HT-29 (cell line): ENCODE measurements at regions not wholly inside any gene's neighbourhood (a gene's known extent, or its start where the extent isn't known, plus 50 kb on each side); places are given as distances from the start of the nearest gene placed in this dataset.
"Not testable (repeated sequence)": the region's sequence is repeated elsewhere in the genome, so short reads cannot be mapped to it uniquely, and the experiment has no call there.

ENCODE experiments used
- DNase-seq: peaks from one replicate; pipeline ENCODE4 v3.0.0-alpha.2; 2015; ENCODE audit warnings: low spot score

DNA sequence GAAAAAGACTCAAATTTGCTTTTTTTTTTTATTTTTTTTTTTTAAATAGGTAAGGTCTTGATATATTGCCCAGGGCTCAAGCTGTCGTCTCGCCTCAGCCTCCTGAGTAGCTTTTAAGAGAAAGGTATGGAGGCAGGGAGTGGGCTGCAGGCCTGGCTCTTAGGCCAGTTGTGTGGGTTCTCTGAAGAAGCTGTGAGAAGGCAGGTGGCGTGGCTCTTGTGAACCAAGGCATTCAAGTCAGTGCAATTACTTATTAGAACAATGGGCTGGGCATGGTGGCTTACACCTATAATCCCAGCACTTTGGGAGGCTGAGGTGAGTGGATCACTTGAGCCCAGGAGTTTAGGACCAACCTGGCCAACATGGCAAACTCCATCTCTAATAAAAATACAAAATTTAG is 244.0 kb upstream of the SFRP2 start:
- DNase-seq, result no peak

- no peak for DNase-seq
Observed at GRCh38 chr4:154030746-154031145, 241.9 kb upstream of the SFRP2 start.

GRCh38 chr4:154030152-154030551 is 241.3 kb upstream of the SFRP2 start:
- no peak for DNase-seq

- DNase-seq, result no peak
Observed at GRCh38 chr4:154029171-154029570, 240.3 kb upstream of the SFRP2 start.

DNA sequence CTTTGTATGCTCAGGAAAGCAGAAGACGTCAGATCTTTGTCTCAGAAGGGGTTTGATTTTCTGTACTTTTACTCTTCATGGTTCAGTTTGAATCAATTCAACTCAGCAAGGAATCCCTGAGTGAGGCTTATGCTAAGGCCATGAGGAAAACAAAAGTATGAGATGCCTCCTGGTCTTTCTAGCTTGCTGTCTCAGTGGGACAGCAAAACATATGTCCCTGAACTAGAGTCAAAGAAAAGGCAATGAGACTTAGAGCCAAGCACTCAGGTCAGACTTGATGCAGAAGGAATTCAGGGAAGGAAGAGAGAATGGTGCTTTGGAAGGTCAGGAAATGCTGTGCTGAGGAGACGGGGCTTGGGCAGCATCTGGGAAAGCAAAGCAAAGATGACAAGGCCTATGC is 236.2 kb upstream of the SFRP2 start:
- DNase-seq, result no peak

DNA sequence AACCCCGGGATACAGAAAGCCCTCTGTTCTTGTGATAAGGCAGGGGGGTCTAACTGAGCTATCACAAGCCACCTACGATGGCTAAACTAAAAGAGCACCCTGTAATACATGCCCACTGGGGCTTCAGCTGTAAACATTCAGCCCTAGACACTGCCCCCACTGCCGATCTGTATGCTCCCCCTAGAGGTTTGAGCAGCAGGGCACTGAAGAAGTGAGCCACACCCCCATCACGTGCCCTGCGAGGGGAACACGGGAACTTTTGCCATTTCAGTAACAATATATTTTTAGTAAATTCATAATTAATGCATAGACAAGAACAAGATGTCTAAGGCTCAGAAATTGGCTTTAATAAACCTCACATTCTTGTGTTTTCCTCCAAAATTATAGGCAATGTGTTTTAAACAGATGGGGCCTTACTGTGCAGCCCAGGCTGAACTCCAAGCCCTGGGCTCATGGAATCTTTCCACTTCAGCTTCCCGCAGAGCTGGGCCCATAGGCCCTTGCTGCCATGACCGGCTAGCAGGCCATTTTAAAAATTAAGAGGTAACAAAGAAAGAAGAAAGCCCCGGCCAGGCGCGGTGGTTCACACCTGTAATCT is 235.3 kb upstream of the SFRP2 start:
- DNase-seq, result no peak

DNA sequence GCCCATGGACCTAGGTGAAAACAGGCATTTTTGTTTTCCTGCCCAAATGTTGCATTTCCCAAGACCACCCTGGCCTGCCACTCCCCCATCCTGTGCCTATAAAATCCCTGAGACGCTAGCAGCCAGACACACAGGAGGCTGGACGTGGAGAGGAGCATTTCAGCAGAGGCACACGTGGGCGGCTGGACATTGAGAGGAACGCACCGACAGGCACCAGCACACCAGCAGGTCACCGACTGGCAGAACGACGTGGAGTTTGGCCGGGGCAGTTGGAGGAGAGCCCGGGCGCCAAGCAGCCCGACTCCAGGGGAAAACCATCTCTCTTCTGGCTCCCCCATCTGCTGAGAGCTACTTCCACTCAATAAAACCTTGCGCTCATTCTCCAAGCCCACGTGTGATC is 234.8 kb upstream of the SFRP2 start:
- DNase-seq, result not testable (repeated sequence)

GRCh38 chr4:154019811-154020210 is 230.9 kb upstream of the SFRP2 start:
- DNase-seq, result no peak

DNA sequence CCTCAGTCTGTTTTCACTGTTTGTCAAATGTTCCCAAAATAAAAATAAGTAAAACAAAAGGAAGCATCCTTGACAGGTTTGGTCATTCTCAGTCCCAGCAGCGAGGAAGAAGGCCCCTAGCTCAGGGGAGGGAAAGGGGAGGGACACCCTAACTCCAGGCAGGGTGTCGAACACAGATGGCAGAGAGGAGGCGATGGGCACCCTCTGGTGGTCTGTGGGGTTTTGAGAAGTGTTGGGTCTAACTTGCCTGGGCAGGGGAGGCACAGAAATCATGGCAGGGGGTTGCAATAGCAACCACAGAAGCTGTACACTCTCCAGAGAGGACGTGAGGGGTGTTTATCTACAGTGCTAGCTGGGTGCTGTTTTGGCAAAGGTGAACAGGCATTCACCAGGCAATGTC is 229.8 kb upstream of the SFRP2 start:
- no peak for DNase-seq

- no peak for DNase-seq
Observed at GRCh38 chr4:154015578-154015977, 226.7 kb upstream of the SFRP2 start.

GRCh38 chr4:154014407-154015321 is 225.8 kb upstream of the SFRP2 start:
- no peak for DNase-seq

DNA sequence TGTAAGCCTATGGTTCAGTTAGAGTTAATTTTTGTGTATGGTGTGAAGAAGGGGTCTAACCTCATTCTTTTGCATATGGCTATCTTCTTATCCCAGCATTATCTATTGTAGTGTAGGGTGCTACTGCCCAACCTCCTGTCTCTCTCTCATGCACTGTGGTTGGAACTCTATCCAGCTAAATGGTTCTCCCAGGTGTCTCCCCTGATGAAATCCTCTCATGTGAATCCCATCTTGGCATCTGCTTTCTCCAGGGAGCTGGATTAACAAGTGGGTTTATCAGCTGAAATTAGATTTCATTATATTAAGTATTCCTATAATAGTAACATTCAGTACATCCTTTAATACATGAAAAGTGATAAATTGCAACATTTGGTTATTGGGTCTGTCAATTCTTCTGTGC is 224.7 kb upstream of the SFRP2 start:
- no peak for DNase-seq

GRCh38 chr4:154010371-154010770 is 221.5 kb upstream of the SFRP2 start:
- DNase-seq, result no peak

DNA sequence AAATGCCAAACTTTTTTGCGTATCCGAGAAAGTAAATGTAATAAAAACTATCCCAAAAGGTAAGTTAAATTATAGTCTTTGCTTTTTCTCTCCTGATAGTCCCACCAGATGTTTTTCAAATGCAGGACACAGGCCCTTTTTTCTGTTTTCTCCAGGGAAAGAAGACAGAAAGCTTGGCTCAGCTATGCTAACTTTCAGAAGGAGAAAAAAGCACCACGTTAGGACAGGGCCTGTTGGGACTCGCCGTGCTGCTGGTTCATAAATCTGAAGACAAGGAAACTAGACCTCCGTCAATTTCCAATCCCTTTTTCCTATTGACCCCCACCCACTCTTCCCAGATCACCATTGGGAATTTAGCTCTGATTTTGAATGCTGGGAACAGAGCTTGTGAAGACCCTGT is 220.9 kb upstream of the SFRP2 start:
- no peak for DNase-seq

- DNase-seq, result no peak
Observed at GRCh38 chr4:154009191-154009590, 220.3 kb upstream of the SFRP2 start.

- DNase-seq, result no peak
Observed at GRCh38 chr4:154005171-154005520, 216.3 kb upstream of the SFRP2 start.

DNA sequence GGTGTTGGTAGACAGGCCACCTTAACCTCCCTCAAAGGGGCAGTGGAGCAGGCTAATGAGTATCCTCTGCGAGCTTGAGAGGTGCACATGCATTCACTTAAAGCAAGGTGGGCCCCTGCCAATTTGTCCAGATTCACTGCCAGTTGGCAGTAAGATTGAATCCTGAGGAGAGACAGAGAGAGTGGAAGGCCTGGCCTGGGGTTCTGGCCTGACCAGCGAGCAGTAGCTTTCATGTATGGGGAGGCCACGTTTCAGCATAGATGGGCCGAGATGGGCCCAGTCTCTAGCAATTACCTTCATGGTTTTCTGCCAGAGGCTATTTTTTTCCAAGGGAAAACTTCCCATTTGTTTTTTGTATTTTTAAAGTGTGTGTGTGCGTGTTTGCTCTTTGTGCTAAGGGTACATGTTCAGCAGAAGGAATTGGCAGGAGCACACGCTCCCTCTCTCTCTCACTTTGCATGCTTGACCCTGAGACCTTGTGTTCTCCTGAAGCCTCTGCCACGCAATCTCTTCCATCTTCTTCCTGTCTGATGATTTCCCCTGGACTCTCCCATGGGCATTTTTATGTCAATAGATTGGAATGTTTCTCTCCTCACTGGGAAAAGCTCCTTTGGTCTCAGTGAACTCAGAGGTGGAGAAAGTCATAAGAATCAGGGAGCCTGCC is 215.8 kb upstream of the SFRP2 start:
- no peak for DNase-seq

GRCh38 chr4:154004016-154004415 is 215.1 kb upstream of the SFRP2 start:
- DNase-seq, result no peak

DNA sequence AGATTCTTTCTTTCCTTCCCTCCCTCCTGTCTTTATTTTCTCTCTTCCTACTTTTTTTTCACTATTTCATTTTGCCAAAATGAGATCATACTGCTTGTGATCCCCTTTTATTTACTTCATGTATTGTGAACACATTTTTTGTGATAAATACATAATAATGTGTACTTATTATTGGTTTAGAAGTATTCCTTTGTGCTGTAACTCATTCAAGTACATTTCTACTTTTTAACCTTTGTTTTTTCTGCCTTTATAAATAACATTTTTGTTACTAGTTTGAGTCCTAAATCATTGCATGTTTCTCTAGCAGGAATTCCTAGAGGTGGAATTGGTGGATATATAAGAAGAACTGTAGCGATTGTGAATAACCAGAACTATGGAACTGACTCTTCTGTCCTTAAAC is 214.5 kb upstream of the SFRP2 start:
- no peak for DNase-seq

DNA sequence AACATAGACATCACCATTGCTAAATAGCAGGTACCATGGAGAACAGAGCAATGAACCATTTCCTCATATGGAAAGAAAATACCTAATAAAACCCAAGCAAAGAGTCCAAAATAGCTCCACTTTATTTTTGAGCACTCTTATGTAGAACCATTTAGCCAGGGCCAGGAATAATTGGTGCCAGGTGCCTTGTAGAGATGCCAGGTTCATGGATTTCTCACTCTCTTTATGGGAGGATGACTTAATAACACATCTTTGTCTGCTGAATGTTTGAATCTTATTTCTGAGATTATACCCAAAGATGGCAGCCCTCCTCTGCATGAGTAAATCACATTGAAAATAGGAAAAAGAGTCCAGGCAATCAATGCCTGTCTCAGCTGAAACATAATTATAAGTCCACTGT is 212.3 kb upstream of the SFRP2 start:
- no peak for DNase-seq

DNA sequence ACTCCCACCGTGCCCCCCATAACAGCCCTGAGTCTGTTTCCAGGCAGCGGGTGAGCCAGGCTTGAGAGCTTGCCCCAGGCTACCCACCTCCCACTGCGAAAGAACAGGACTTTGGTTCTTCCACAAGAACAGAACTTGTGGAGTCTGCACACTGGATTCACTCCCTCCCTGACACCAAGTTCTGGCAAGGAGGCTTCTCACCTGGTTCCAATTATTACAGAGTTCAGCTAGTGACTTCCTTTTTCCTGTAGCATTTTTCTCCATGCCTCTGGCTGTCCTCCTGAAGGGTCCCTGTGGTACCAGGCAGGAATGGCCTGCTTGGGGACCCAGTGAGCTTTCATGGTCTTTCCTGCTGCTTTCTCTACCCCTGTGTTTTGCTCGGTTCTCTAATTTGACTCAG is 208.6 kb upstream of the SFRP2 start:
- DNase-seq, result no peak

DNA sequence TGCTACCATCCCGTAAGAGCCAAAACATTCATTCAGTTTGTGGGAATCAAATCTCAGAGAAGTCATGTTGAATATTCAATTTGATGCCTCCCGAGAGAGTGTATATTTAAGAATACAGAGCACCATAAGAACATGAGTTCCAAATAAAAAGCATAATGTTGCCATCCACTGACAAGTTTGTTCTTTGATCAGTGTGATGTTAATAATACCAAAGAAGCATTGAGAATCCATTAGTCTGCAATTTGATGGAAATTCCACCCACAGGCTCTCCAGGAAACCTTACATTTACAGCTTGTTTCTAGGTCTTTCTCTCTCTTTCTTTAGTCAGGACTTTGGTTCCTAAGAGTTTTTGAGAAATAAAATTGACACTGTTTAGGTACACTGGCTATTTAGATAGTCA is 200.6 kb upstream of the SFRP2 start:
- no peak for DNase-seq
